GM12878 (cell line): ENCODE measurements at regions not wholly inside any gene's neighbourhood (a gene's known extent, or its start where the extent isn't known, plus 50 kb on each side); places are given as distances from the start of the nearest gene placed in this dataset.

Experiments
- ATAC-seq: fragments of 200-7000 bp; cut with Tn5 transposase; 3 replicates; pipeline ENCODE4 v1.9.1; 2020; ENCODE audit warnings: mild to moderate bottlenecking, moderate library complexity
- BruUV-seq: library from RNA; stranded (reverse); fragments of 400-500 nt; replicated peaks from 2 replicates; lab custom pipeline; 2021; lab: Mats Ljungman, UMichigan
- CTCF ChIA-PET: fragments of 300-600 bp; sonication (Branson Sonifier 250); formaldehyde crosslinking; extraction: SDS; loops from one replicate; lab custom pipeline; 2021; ENCODE audit warnings: inconsistent platforms; lab: Yijun Ruan, JAX
- POLR2A ChIA-PET: fragments of 350-600 bp; formaldehyde crosslinking; extraction: SDS; loops from one replicate; lab custom pipeline; 2021; ENCODE audit warnings: inconsistent platforms; lab: Charles Lee
- RAD21 ChIA-PET: fragments of 300-600 bp; sonication (Branson Sonifier 250); formaldehyde crosslinking; loops from one replicate; lab custom pipeline; 2023; ENCODE audit warnings: antibody characterized with exemption; ENCODE audit not compliant: unreplicated experiment; lab: Charles Lee
- SMC1A ChIA-PET: fragments of 300-600 bp; sonication (Branson Sonifier 250); formaldehyde crosslinking; loops from one replicate; lab custom pipeline; 2023; ENCODE audit not compliant: unreplicated experiment, uncharacterized antibody; lab: Charles Lee
- DNase-seq: peaks from one replicate; pipeline ENCODE4 v3.0.0-alpha.2; 2011; ENCODE audit warnings: low read depth, low spot score
- FAIRE-seq: peaks from 3 replicates; lab custom pipeline; 2011; peaks lifted over from hg19 to GRCh38; lab: Jason Lieb, UNC
- H2AFZ ChIP-seq: 2 replicates; pipeline ENCODE4 v1.6.0; 2011; ENCODE audit warnings: low read depth, low read length, control low read depth; ENCODE audit not compliant: control insufficient read depth
- H3K27ac ChIP-seq: 2 replicates; pipeline ENCODE4 v1.5.1; 2011; ENCODE audit warnings: control low read depth; ENCODE audit not compliant: control insufficient read depth, insufficient read depth
- H3K27me3 ChIP-seq, 2 experiments: replicated peaks in 1 of 2; 2 replicates each; pipeline versions ENCODE4 v1.6.0 to v1.6.1; 2011; ENCODE audit warnings: low read length in 1 of 2; ENCODE audit not compliant: control insufficient read depth in 2 of 2, insufficient read depth in 2 of 2
- H3K36me3 ChIP-seq, 2 experiments: 2 replicates each; pipeline ENCODE4 v1.5.1; 2011; ENCODE audit warnings: low read length in 1 of 2; ENCODE audit not compliant: control insufficient read depth in 2 of 2, insufficient read depth in 2 of 2
- H3K4me1 ChIP-seq: 2 replicates; pipeline ENCODE4 v1.6.1; 2011; ENCODE audit warnings: mild to moderate bottlenecking, low read length, moderate library complexity, mixed read lengths; ENCODE audit not compliant: control insufficient read depth, insufficient read depth
- H3K4me2 ChIP-seq: 2 replicates; pipeline ENCODE4 v1.6.0; 2011; ENCODE audit warnings: control low read depth; ENCODE audit not compliant: control insufficient read depth, insufficient read depth
- H3K4me3 ChIP-seq: fragments of 200-600 bp; sonication (generic); 2 replicates; pipeline ENCODE4 v1.5.1; 2016
- H3K79me2 ChIP-seq: 2 replicates; pipeline ENCODE4 v1.6.0; 2011; ENCODE audit warnings: low read length; ENCODE audit not compliant: control insufficient read depth, insufficient read depth
- H3K9ac ChIP-seq: 2 replicates; pipeline ENCODE4 v1.8.0; 2011; ENCODE audit warnings: low read length, control low read depth, mixed read lengths; ENCODE audit not compliant: control insufficient read depth, insufficient read depth
- H3K9me3 ChIP-seq: replicated peaks from 3 replicates; pipeline ENCODE4 v1.5.1; 2011; ENCODE audit warnings: mild to moderate bottlenecking, low read length; ENCODE audit not compliant: control insufficient read depth, insufficient read depth
- H4K20me1 ChIP-seq: 2 replicates; pipeline ENCODE4 v1.6.0; 2011; ENCODE audit not compliant: control insufficient read depth, insufficient read depth
- ATF3 ChIP-seq: IDR thresholded peaks from 2 replicates; pipeline ENCODE4 v1.6.1; 2011; ENCODE audit warnings: low read depth, mild to moderate bottlenecking, low read length, moderate library complexity, borderline replicate concordance; ENCODE audit errors: extremely low read depth
- CHD1 ChIP-seq: IDR thresholded peaks from 2 replicates; pipeline ENCODE4 v1.6.1; 2012; ENCODE audit warnings: low read depth, low read length, improper control_type of control experiment
- CHD4 ChIP-seq: fragments of 200-600 bp; sonication (generic); IDR thresholded peaks from 2 replicates; pipeline ENCODE4 v1.6.1; 2016; ENCODE audit warnings: mild to moderate bottlenecking
- MEF2A ChIP-seq: IDR thresholded peaks from 2 replicates; pipeline ENCODE4 v1.6.1; 2011; ENCODE audit warnings: low read depth, mild to moderate bottlenecking, low read length, moderate library complexity; ENCODE audit not compliant: insufficient read depth
- MEF2B ChIP-seq: fragments of 450-650 bp; IDR thresholded peaks from 2 replicates; pipeline ENCODE4 v1.6.1; 2018; ENCODE audit warnings: mild to moderate bottlenecking, moderate library complexity; ENCODE audit not compliant: partially characterized antibody, poor library complexity, severe bottlenecking
- MYB ChIP-seq: fragments of 150-350 bp; IDR thresholded peaks from 2 replicates; pipeline ENCODE4 v1.6.1; 2014; ENCODE audit warnings: mild to moderate bottlenecking, low read depth, low read length, borderline replicate concordance
- MYC ChIP-seq: IDR thresholded peaks from 2 replicates; pipeline ENCODE4 v1.6.1; 2011; ENCODE audit warnings: mild to moderate bottlenecking, low read length, moderate library complexity, inconsistent platforms; ENCODE audit not compliant: insufficient read depth, insufficient replicate concordance, insufficient read length, severe bottlenecking
- NR2C1 ChIP-seq: fragments of 450-650 bp; IDR thresholded peaks from 2 replicates; pipeline ENCODE4 v1.6.1; 2017; ENCODE audit warnings: antibody characterized with exemption, mild to moderate bottlenecking, moderate library complexity
- REST ChIP-seq: IDR thresholded peaks from 2 replicates; pipeline ENCODE4 v1.6.1; 2012; ENCODE audit warnings: mild to moderate bottlenecking, low read depth, low read length
- SMC3 ChIP-seq: IDR thresholded peaks from 2 replicates; pipeline ENCODE4 v1.6.1; 2011; ENCODE audit warnings: low read length, improper control_type of control experiment, borderline replicate concordance
- STAT3 ChIP-seq: IDR thresholded peaks from 2 replicates; pipeline ENCODE4 v1.6.1; 2011; ENCODE audit warnings: low read depth, low read length, improper control_type of control experiment
- TBL1XR1 ChIP-seq: IDR thresholded peaks from 2 replicates; pipeline ENCODE4 v1.6.1; 2012; ENCODE audit warnings: low read depth, low read length, improper control_type of control experiment
- USF2 ChIP-seq: IDR thresholded peaks from 2 replicates; pipeline ENCODE4 v1.6.1; 2011; ENCODE audit warnings: low read depth, low read length, improper control_type of control experiment, borderline replicate concordance
- WGBS: methylation state at CpG from one replicate; pipeline ENCODE4 v1.1.6; 2016; ENCODE audit warnings: low lambda C conversion rate; ENCODE audit not compliant: insufficient replicate concordance, insufficient coverage; ENCODE audit errors: missing lambda C conversion rate; 5-methylcytosine and 5-hydroxymethylcytosine counted together
- in situ Hi-C: fragments of 300-500 bp; cut with MboI; formaldehyde crosslinking; loops from 9 replicates; pipeline ENCODE4 v1.14.3; 2018; ENCODE audit warnings: mixed read lengths
- intact Hi-C: fragments of 100-400 bp; cut with micrococcal nuclease; formaldehyde crosslinking; loops from one replicate; pipeline ENCODE4 v1.14.2; 2022; ENCODE audit not compliant: unreplicated experiment
- TF ChIP-seq, protein P1 (sequence below): IDR thresholded peaks from 2 replicates; pipeline ENCODE4 v1.6.1; 2011; ENCODE audit warnings: mild to moderate bottlenecking, low read depth, low read length, moderate library complexity; ENCODE audit not compliant: insufficient replicate concordance

GRCh38 chr1:36585569-36586548 is 103.1 kb upstream of the CSF3R start (continued):
- peak; percentile 14 for TF ChIP-seq MEF2B

DNA sequence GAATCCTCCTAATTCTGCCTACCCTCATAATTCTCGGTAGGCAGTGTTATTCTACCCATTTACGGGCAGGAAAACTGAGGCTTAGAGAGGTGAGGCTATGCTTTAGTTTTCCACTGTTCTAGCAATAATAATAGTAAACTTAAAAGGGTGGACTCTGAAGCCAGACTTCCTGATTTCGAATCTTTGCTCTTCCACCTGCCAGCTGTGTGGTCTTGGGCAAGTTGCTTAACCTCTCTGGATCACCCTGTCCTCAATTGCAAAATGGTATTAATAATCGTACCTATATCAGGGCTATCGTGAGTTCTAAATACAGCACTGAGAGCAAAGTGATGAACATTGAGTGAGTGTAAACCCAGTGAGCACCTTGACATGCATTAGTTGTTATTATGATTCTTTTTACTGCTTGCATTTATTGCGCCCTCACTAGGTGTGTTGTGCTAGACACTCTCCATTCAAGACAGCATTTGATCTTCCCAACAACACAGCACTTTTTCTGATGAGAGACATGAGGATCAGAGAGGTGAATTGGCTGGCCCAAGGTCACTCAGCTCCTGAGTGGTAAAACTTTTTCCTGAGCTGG is 102.3 kb upstream of the CSF3R start:
- CTCF ChIA-PET, result interaction anchor here (1.0 to 2.0 kb wide), 2 partner anchors 8 to 738 kb away, joined by 3 to 7 read pairs; no protein-coding TSS in a partner anchor
- intact Hi-C loops (no loop called here), in situ Hi-C loops (no loop called here)
- FAIRE-seq (no peak), ATAC-seq (no peak), DNase-seq (no peak)
- H3K9ac ChIP-seq, result no peak overlapping the region
- H3K4me3 ChIP-seq, result no peak overlapping the region
- H3K27ac ChIP-seq, result no peak overlapping the region
- no TSS peak for BruUV-seq
- WGBS, result 11% methylated on average over 6 of the region's 6 CpGs
- H3K4me1 ChIP-seq, result no peaks in the 10 kb centered on the region
- POLR2A ChIA-PET, result no interaction called here
- SMC1A ChIA-PET, result no interaction called here
- H3K36me3 ChIP-seq, result no peaks in the 10 kb centered on the region
- H3K79me2 ChIP-seq, result no peaks in the 10 kb centered on the region
- H3K27me3 ChIP-seq, result peaks cover 2 to 6% of the 10 kb centered on the region in 2 experiments; a peak in 2 of 4 replicates
- no peak overlapping the region for H2AFZ ChIP-seq
- no peaks in the 10 kb centered on the region for H3K9me3 ChIP-seq
- no peak overlapping the region for H3K4me2 ChIP-seq
- H4K20me1 ChIP-seq, result no peaks in the 10 kb centered on the region
- RAD21 ChIA-PET, result interaction anchor here (1.0 kb wide), 1 partner anchor 9 kb away, joined by 3 read pairs; no protein-coding TSS in a partner anchor
- TF ChIP-seq MYB, result no peak
- no peak for TF ChIP-seq STAT3
- TF ChIP-seq MEF2A, result no peak
- TF ChIP-seq USF2, result no peak
- no peak for TF ChIP-seq TBL1XR1
- no peak for TF ChIP-seq REST
- TF ChIP-seq SMC3, result no peak
- TF ChIP-seq MYC, result no peak
- no peak for TF ChIP-seq CHD1
- TF ChIP-seq ATF3, result no peak
- TF ChIP-seq, protein P1, sequence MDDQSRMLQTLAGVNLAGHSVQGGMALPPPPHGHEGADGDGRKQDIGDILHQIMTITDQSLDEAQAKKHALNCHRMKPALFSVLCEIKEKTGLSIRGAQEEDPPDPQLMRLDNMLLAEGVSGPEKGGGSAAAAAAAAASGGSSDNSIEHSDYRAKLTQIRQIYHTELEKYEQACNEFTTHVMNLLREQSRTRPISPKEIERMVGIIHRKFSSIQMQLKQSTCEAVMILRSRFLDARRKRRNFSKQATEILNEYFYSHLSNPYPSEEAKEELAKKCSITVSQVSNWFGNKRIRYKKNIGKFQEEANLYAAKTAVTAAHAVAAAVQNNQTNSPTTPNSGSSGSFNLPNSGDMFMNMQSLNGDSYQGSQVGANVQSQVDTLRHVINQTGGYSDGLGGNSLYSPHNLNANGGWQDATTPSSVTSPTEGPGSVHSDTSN, result no peak
- TF ChIP-seq CHD4, result no peak
- no peak for TF ChIP-seq NR2C1
